GM10266 (cell line): ENCODE measurements at regions not wholly inside any gene's neighbourhood (a gene's known extent, or its start where the extent isn't known, plus 50 kb on each side); places are given as distances from the start of the nearest gene placed in this dataset.

Experiments used
- DNase-seq: peaks from one replicate; pipeline ENCODE4 v3.0.0; 2012; ENCODE audit errors: extremely low spot score
- CTCF ChIP-seq: IDR thresholded peaks from 2 replicates; pipeline ENCODE4 v1.5.1; 2012; ENCODE audit warnings: mild to moderate bottlenecking, low read depth; ENCODE audit not compliant: control insufficient read depth, insufficient read depth; ENCODE audit errors: missing control alignments

GRCh38 chr3:82508-82907, 114.1 kb upstream of the CHL1 start:
- TF ChIP-seq CTCF, result no peak
- DNase-seq, result no peak

GRCh38 chr3:83096-83495, 113.5 kb upstream of the CHL1 start:
- TF ChIP-seq CTCF, result no peak
- no peak for DNase-seq

- DNase-seq, result no peak
- no peak for TF ChIP-seq CTCF
Observed at GRCh38 chr3:85180-85579, 111.4 kb upstream of the CHL1 start.

- no peak for DNase-seq
- TF ChIP-seq CTCF, result no peak
Observed at GRCh38 chr3:88267-88666, 108.3 kb upstream of the CHL1 start.

GRCh38 chr3:93746-94145, 102.8 kb upstream of the CHL1 start:
- no peak for TF ChIP-seq CTCF
- DNase-seq, result no peak

- no peak for DNase-seq
- TF ChIP-seq CTCF, result no peak
Observed at GRCh38 chr3:96259-96658, 100.3 kb upstream of the CHL1 start.

GRCh38 chr3:97417-98258, 98.9 kb upstream of the CHL1 start:
- DNase-seq, result no peak
- TF ChIP-seq CTCF, result no peak
